Stomach smooth muscle (tissue), 2 donors: ENCODE measurements at regions not wholly inside any gene's neighbourhood (a gene's known extent, or its start where the extent isn't known, plus 50 kb on each side); places are given as distances from the start of the nearest gene placed in this dataset.

Source experiments
- H3K27ac ChIP-seq: one replicate; pipeline ENCODE4 v1.7.0; 2013; ENCODE audit warnings: mild to moderate bottlenecking, low read length, inconsistent platforms
- H3K27me3 ChIP-seq, 2 donors: one replicate each; pipeline ENCODE4 v1.7.0; 2013; ENCODE audit warnings: low read length in 2 of 2; ENCODE audit not compliant: insufficient read depth in 2 of 2, control insufficient read depth in 1 of 2
- H3K36me3 ChIP-seq, 2 donors: one replicate each; pipeline ENCODE4 v1.7.0; 2013; ENCODE audit warnings: low read length in 2 of 2; ENCODE audit not compliant: control insufficient read depth in 2 of 2, insufficient read depth in 2 of 2
- H3K4me1 ChIP-seq: one replicate; pipeline ENCODE4 v1.7.0; 2013; ENCODE audit warnings: low read length; ENCODE audit not compliant: control insufficient read depth, insufficient read depth
- H3K4me3 ChIP-seq, 2 donors: one replicate each; pipeline ENCODE4 v1.7.0; 2013; ENCODE audit warnings: low read length in 2 of 2
- H3K9ac ChIP-seq, 2 donors: one replicate each; pipeline ENCODE4 v1.7.0; 2013; ENCODE audit warnings: low read length in 2 of 2, mild to moderate bottlenecking in 1 of 2
- H3K9me3 ChIP-seq, 2 donors: one replicate each; pipeline ENCODE4 v1.7.0; 2013; ENCODE audit warnings: low read length in 2 of 2; ENCODE audit not compliant: control insufficient read depth in 2 of 2
- donor health status: healthy.
- donor health status: Pancreatic carcinoma.

GRCh38 chr2:220320326-220320725 is 692.9 kb downstream of the SLC4A3 start:
- Histone ChIP-seq H3K27ac (no peak overlapping the region), H3K4me3 (no peak overlapping the region)

GRCh38 chr2:220332886-220333285 is 705.5 kb downstream of the SLC4A3 start:
- Histone ChIP-seq H3K4me3 (no peak overlapping the region), H3K27me3 (no peaks in the 10 kb centered on the region), H3K4me1 (no peaks in the 10 kb centered on the region), H3K36me3 (no peaks in the 10 kb centered on the region), H3K9me3 (no peaks in the 10 kb centered on the region), H3K9ac (no peak overlapping the region), H3K27ac (no peak overlapping the region)

More at GRCh38 chr2:220320326-220320725, 692.9 kb downstream of the SLC4A3 start:
- Histone ChIP-seq H3K9me3 (peaks cover 0 to 5% of the 10 kb centered on the region in 2 donors), H3K27me3 (no peaks in the 10 kb centered on the region), H3K4me1 (no peaks in the 10 kb centered on the region), H3K36me3 (no peaks in the 10 kb centered on the region), H3K9ac (no peak overlapping the region)

DNA sequence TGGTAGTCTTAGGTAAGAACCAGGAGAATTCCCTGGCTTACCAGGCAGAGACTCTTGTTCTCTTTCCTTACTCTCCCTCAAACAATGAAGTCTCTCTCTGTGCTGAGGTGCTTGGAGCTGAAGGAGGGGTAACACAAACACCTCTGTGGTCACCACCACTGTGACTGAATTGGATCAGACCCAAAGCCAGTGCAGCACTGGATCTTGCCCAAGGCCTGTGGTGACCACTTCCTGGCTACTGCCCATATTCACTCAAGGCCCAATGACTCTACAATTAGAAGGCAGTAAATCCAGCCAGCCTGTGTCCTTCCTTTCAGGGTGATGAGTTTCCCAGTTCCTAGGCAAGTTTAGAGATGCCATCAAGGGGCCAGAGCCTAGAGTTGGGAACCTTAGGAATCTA is 706.8 kb downstream of the SLC4A3 start:
- Histone ChIP-seq H3K4me1 (no peaks in the 10 kb centered on the region), H3K36me3 (no peaks in the 10 kb centered on the region), H3K9me3 (no peaks in the 10 kb centered on the region), H3K9ac (no peak overlapping the region), H3K27me3 (no peaks in the 10 kb centered on the region), H3K4me3 (no peak overlapping the region), H3K27ac (no peak overlapping the region)

DNA sequence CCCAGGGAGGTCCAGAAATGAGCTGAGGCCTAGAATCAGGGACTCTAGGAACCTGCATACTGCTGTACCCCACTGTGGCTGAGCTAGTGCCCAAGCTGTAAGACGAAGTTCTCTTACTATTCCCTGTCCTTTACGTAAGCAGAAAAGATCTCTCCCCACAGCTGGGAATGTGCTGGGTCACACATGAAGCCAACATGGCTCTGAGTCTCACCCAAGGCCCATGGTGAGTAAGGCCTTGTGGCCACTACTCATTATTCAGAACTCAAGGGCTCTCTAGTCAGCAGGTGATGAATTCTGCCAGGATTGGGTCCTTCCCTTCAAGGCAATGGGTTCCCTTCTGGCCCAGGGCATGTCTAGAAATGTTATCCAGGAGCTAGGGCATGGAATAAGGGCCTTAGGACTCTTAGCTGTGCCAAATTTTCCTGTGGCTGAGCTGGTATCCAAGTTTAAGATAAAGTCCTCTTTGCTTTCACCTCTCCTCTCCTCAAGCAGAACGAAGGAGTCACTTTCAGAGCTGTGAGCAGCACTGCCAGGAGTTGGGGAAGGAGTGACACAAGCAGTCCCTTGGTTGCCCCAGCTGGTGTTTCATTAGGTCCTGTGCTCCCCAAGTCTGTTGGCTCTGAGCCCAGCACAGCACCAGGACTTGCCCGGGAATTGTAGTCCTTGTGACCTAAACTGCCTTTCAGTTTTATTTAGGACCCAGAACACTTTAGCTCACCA is 707.6 kb downstream of the SLC4A3 start:
- Histone ChIP-seq H3K4me3 (no peak overlapping the region), H3K9me3 (no peaks in the 10 kb centered on the region)

DNA sequence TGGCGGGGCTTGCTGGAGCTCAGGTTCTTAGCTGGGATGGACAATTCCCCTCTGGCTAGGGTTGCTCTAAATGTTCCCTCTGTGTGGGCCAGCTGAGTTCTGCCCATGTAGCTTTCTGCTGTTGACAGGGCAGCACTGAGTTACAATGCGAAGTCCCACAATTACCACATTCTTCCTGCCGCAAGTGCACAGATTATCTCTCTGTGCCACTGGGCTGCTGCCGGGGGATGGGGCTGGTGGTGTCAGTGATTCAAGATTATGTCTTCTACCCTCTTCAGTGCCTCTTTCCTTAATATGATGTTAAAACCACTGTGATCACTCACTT is 708.1 kb downstream of the SLC4A3 start:
- Histone ChIP-seq H3K9ac (no peak overlapping the region), H3K27ac (no peak overlapping the region), H3K36me3 (no peaks in the 10 kb centered on the region), H3K9me3 (no peaks in the 10 kb centered on the region), H3K27me3 (no peaks in the 10 kb centered on the region), H3K4me1 (no peaks in the 10 kb centered on the region), H3K4me3 (no peak overlapping the region)

More for the DNA sequence above, 707.6 kb downstream of the SLC4A3 start:
- Histone ChIP-seq H3K27me3 (no peaks in the 10 kb centered on the region), H3K9ac (no peak overlapping the region), H3K27ac (no peak overlapping the region), H3K4me1 (no peaks in the 10 kb centered on the region), H3K36me3 (no peaks in the 10 kb centered on the region)

DNA sequence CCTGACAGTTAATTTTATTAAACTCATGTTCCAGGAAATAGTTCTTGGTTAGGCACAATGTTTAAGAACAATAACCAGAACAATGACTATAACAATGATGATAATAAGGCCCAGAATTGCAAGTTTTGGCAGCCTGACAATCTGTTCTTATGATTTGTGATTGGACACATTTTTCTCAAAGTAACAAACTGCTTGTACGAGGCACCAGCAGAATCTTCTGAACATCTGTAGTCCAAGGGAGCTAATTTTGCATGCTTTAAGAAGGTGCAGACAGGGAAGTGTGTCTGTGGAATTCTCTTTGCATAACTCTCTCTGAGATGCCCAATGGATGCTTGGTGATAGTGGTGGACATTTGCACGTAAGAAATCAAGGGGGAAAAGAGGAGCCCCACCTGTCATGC is 709.3 kb downstream of the SLC4A3 start:
- Histone ChIP-seq H3K4me3 (no peak overlapping the region), H3K27me3 (no peaks in the 10 kb centered on the region), H3K36me3 (no peaks in the 10 kb centered on the region), H3K27ac (no peak overlapping the region), H3K9me3 (no peaks in the 10 kb centered on the region), H3K9ac (no peak overlapping the region), H3K4me1 (no peaks in the 10 kb centered on the region)

DNA sequence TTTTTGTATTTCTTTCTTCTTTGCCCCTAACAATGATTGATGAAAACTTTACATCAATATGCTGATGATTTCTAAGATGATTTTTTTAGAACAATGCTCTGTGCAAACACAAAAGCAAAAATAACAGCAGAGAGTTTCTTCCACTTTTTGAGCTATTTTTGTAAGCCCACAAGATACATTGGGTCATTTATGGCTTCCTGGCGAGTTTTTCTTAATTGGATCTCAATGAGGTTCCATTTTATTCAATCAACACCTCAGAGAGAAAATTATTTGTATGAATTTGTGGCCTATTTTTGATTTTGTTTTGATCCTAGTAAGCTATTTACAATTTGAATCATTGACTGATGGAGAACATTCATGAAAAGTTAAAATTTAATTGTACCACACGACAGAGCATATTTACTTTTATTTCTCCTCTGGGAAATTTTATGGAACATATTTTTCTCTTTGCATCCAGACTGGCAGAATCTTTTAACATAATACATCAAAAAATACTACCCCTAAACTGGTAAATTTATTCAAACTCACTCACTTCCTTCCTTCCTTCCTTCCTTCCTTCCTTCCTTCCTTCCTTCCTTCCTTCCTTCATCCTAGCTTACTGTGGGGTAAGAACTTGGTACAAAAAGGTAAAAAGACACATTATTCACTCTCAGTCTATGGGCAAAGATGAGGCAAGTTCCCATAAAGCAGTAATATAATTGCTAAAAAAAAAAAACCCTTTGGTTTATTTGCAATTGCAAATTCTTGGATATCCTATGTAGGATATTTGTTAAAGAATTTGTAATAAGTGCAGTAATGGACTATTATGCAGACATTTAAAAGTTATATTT is 710.4 kb downstream of the SLC4A3 start:
- no peak overlapping the region for H3K27ac ChIP-seq
- no peaks in the 10 kb centered on the region for H3K36me3 ChIP-seq
- H3K4me3 ChIP-seq = no peak overlapping the region
- no peaks in the 10 kb centered on the region for H3K4me1 ChIP-seq
- no peaks in the 10 kb centered on the region for H3K9me3 ChIP-seq
- no peak overlapping the region for H3K9ac ChIP-seq
- no peaks in the 10 kb centered on the region for H3K27me3 ChIP-seq

DNA sequence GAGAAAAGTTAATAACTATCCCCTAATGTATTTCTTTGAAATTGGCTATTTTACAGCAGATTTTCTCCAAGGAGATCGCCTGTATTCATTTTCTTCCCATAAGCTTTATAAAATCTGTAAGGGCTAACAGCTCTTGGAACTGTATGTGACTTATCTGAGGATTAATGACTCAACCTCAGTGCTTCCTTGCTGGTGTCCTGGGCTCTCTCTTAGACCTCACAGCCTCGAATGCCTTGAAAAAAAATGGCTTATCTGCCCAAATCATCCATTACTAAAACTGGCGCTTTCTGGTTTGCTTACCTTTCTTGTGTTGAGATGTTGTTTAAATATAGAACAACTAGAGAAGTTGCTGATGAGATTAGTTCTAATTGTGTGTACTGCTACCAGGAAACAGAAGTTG is 713.6 kb downstream of the SLC4A3 start:
- no peaks in the 10 kb centered on the region for H3K27me3 ChIP-seq
- no peak overlapping the region for H3K27ac ChIP-seq
- H3K4me1 ChIP-seq = no peaks in the 10 kb centered on the region
- no peak overlapping the region for H3K4me3 ChIP-seq
- no peak overlapping the region for H3K9ac ChIP-seq
- no peaks in the 10 kb centered on the region for H3K36me3 ChIP-seq
- no peaks in the 10 kb centered on the region for H3K9me3 ChIP-seq

DNA sequence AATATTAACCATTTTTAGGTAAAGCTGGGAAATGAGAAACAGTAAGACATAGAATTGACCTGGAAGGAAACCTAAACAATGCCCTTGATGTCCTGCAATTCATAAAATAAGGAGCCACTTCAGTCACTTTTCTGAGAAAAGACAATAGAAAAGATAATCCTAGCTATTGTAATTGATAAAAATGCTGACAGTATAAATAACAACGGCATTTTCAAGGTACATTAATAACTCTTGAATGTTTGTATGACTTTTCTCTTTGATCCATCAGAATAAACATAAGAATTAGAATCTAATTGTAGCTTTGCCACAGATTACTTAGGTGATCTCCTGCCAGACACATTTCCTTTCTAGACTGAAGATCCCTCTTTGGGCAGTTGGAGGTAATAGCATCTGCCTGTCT is 719.5 kb downstream of the SLC4A3 start:
- Histone ChIP-seq H3K9ac (no peak overlapping the region), H3K36me3 (no peaks in the 10 kb centered on the region), H3K4me1 (no peaks in the 10 kb centered on the region), H3K27me3 (no peaks in the 10 kb centered on the region), H3K9me3 (no peaks in the 10 kb centered on the region), H3K27ac (no peak overlapping the region), H3K4me3 (no peak overlapping the region)

GRCh38 chr2:220347626-220348025 is 720.2 kb downstream of the SLC4A3 start:
- Histone ChIP-seq H3K9ac (no peak overlapping the region), H3K4me1 (no peaks in the 10 kb centered on the region), H3K27ac (no peak overlapping the region), H3K4me3 (no peak overlapping the region), H3K36me3 (no peaks in the 10 kb centered on the region), H3K27me3 (no peaks in the 10 kb centered on the region), H3K9me3 (no peaks in the 10 kb centered on the region)

DNA sequence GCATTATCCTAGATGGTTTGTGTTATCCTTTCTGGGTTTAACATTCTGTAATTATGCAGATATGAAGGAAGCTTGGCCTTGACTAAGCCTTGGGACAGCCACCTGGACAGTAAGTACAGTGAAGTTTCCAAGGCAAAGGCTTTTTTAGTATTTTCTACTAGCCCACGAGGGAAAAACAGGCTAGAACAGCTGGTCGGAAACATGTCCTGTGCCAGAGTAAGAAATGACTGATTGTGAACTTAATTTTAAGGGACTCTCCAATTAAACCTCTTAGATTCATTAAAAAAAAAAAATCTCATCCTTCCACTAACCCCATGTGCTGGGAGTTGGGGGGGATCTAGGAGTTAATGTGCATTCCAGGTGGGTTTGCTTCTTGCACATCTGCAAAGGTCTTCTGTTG is 720.8 kb downstream of the SLC4A3 start:
- Histone ChIP-seq H3K9ac (no peak overlapping the region), H3K27me3 (no peaks in the 10 kb centered on the region), H3K9me3 (no peaks in the 10 kb centered on the region), H3K4me1 (no peaks in the 10 kb centered on the region), H3K27ac (no peak overlapping the region), H3K4me3 (no peak overlapping the region), H3K36me3 (no peaks in the 10 kb centered on the region)
